ENCODE measurements at regions not wholly inside any gene's neighbourhood (a gene's known extent, or its start where the extent isn't known, plus 50 kb on each side); places are given as distances from the start of the nearest gene placed in this dataset.
A peak's percentile ranks its signal among the peaks of the same experiment; 100 is the strongest.

DNA sequence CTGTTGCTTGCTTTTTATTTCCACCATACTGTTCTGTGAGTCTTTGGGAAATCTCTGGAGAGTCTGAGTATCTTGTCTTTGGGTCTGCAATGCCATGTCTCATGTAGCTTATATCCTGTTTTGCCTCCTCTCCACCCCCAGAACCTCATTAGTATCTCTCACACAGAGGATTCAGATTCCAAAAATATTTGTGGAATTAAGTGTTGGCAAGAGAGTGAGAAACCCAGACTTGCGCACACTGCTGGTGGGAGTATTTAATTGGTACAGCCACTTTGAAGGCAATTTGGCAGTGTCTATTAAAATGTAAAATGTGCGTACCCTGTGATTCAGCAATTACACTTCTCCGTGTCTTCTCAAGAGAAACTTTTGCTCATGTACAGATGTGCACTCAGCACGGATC is 68.6 kb downstream of the ZNF621 start:
- no peak for DNase-seq

DNA sequence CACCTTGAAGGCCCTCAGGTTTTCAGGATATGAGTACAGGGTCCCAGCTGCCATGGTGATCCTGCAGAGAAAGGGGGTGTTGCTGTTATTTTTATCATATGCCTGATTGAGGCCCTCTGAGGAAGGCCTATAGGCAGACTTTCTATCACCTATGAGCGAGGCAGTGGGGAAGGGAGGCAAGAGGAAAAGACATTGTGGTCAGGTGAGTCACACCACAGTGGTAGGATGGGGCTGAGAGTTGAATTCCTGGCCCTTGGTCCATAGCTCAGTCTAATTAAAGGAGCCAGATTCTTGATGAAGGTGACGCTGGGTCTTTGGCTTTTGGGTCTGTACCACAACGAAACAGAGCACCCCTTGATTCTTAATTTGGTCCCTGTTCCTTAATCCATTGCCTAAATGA is 72.7 kb downstream of the ZNF621 start:
- DNase-seq: no peak

DNA sequence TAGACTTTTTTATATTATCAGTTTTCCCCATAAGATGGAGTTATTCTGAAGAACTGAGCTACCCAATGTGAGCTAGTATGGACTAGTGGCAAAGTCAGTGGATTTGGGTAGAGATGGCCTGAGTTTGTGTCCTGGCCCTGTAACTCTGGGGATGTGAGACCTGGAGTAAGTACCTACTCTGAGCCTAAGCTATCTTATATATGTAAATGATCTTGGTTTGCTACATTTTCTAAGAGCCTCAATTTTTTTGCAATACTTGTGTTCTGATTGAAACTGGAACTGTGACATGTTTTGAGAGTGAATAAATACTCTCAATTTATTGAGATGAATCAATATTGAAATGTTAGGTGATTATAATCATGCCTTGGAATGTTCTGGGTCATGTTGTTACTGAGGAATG is 73.6 kb downstream of the ZNF621 start:
- no peak for DNase-seq

DNA sequence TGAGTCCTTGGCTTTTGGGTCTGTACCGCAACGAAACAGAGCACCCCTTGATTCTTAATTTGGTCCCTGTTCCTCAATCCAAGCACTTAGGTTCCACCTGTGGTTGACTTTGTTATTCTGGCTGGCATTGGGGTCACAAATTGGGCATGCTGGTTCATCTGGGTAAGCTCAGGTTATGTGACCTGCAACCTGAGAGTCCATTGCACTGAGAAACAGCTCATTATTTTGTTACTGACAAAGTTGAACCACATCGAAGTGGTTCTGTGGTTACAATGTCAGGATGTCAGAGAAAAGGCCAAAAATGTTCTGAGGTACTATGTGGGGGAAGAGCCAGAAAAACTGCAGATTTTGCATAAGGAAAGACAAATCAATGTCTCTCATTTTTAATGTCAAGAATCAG is 74.2 kb downstream of the ZNF621 start:
- DNase-seq: no peak

DNA sequence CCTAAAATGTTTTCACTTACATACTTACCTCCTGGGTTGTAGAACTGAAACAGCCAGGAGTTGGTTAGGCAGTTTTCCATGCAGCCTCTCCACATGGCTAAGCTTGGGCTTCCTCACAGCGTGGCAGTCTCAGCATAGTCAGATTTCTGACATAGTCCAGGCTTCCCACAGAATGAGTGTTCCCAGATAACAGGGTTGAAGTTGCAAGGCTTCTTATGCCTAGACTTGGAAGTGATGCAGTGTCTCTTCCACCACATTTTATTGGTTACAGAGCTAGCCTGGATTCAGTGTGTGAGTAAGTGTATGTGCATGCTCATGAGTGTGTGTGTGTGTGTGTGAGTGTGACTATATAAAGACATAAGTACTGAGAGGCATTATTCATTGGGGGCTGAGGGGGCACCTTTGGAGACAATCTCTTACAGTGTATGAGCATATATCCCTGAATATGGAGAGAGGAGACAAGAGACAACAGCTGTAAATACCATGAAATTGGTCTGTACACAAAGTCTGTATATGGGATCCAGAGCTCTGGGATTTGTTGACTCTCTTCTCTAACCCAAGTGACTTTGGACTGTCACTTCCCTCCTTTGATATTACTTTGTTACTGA is 78.1 kb downstream of the ZNF621 start:
- no peak for DNase-seq

DNA sequence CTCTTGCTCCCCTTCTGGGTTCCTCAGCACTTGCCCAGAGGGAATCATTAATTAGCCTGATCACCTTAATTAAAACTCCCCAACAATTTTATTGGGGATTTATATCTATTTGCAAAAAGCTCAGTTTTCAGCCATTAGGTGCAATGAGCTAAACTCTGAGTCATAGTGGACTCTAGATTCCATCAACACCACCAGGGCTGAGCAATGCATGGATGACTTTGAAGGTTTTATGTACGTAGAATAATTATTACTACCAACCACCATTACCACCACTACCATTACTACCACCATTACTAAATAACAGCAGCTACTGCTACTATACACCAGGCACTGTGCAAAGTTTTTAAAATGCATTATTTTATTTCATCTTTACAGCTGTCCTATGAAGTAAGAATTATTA is 81.2 kb downstream of the ZNF621 start:
- no peak for DNase-seq

DNA sequence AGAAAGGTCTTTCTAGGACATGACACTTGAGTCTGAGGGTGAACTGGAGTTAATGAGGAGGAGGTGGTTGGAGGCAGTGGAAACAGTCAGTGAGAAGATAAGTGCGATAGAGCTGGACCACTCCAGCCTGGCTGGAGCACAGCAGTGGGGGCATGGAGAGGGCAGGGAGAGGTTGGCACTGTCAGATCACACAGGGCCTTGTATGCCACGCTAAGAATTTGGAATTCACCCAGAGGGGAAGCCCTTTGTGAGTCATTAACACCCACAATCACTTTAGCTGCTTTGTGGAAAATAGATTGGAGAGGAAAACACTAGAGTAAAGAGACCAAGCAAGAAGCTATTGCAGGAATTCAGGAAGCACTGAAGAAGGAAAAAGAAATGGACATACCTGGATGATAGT is 83.3 kb downstream of the ZNF621 start:
- peak; percentile 26 for DNase-seq

DNA sequence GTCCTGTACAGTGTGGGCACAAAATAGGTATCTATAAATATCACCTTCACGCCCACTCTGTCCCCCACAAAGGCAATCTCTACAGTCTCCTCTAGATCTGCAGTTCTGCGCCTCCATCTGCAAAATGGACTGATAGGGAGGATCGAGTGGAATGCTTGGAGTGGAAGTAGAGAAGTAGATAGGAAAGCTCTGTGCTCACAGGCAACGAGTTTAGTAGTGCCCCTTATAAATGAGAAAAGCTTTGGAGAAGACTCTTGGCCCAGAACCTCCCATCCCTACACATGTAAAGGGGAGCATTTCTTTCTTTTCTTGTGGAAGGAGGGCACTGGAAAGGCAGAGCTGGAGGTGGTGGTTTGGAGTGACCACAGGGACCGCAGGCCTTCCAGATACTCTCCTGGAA is 88.5 kb downstream of the ZNF621 start:
- DNase-seq: no peak

DNA sequence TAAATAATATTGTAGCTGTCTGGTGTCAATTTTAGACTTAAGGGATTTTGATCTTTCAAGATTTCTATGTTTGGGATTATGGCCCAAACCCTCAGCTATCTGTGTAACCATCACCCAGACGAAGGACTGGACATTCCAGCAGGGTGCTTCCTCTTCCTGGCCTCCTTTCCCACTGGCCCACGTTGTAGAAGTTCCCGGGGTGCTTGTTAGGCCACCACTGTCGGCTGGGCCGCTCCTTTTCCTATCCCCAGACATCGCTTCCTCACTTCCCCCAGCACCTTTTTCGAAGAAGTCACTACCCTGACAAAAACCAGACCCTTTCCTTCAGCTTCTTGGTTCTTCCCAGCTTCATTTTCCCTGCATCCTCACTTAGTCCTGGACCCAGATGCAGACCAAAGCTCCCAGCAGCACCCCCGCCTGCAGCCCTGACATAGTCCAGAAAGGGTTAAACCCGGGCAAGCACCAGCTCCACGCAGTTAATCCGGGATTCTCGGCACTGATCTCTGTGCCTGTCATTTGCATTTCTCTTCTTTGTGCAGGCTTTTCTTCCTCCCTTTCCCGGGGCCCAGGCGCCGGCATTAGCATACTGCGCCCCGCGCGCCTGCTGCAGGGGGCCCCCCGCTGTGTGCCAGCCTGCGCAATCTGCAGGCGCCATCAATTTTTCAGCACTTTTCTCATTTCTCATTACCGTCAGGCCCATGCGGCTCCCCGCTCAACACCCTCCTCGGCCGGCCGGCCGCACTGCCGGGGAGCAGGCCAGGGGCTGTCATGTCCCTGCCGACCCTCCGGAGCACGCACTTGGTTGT is 90.6 kb downstream of the ZNF621 start:
- no peak for DNase-seq

DNA sequence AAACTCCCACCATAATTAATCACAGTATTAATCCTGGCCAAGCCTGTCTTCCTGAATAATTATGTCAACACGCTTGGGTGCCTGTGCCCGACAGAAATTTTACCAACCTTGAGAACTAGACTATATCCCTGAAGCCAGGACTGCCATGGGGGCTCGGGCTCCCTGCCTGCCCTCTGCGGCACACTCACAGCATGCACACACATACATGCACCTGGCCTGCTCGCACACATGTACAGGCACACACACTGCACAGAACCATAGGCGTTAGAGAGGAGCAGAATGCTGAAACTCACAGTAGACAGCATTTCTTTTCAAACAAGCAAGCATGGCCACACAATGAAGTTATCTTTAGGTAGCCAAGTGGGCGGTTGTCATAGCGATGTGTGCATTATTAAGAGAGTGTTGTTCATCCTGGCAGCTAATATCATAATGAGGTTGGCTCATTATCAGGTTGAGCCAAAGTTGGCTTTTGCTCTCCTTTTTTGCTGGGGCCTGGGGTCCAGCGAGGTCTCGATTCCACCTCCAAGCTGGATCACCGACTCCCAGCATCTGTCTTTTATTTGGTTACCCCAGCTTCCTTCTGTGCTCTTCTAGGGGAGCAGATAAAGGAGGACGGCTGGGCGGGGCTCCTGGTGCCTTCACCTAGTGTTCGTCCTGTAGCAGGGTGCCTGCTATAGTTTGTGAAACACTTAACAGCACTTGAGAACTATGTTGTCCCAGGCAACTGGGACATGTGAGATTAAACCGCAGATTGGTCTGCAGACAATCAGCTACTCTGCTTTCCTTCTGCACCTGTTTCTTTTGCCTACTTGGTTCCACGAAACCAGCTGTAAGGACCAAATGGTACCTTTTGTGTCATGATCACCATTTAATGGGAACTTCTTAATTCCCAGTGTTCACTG is 91.4 kb downstream of the ZNF621 start:
- DNase-seq: no peak

DNA sequence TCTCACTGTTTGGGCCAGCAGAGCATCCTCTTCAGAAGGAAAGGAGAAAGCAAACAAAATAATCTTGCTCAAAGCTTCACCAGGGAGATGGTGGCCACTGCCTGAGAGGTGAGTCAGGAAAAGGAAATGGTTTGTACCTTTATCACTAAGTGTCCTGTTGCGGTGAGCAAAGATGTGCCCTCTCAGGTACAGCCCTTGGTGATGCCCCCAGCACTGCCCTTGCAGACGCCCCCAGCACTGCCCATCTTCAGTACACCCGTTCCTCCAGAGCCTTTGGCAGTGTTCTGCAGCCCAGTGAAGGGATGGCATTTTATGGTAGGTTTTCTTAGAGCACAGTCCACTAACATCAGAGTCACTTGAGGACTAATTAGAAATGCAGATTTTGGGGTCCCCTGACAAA is 92.3 kb downstream of the ZNF621 start:
- DNase-seq: no peak

DNA sequence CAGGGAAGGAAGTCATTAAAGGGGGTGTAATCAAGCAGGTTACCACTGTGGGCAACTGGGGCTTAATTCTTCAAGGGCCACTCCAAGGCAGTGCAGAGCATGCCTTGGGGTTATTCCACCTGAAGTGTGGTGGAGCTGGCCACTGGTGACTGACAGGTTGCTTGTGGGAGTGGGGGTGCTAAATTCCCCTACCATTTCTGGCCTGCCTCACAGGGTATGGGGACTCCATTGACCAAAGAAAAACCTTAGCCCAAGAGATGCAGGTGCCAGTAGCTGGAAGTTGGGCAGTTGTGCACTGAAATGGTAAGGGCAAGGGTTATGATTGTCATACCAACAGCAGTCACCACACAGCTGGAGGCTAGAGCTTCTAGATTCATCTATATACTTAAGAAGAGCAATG is 93.4 kb downstream of the ZNF621 start:
- DNase-seq: no peak

DNA sequence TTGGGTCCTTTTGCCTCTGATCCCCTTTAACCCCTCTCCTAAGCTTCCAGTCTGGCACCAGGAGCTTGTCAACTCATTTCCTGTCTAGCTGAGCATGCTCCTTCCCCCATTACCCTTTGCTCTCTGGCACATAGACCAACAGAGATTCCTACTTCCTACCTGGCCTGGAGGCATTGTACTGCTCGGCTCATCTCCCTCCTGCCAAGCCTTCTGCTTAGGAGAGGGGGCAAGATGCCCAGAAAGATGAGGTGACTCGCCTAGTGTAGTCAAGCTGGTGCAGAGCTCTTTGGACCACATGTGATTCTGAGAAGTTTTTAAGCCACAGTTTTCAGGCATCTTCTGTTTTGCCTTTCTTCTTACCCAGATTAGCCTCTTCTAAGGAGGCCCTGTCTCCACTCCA is 95.4 kb downstream of the ZNF621 start:
- no peak for DNase-seq

DNA sequence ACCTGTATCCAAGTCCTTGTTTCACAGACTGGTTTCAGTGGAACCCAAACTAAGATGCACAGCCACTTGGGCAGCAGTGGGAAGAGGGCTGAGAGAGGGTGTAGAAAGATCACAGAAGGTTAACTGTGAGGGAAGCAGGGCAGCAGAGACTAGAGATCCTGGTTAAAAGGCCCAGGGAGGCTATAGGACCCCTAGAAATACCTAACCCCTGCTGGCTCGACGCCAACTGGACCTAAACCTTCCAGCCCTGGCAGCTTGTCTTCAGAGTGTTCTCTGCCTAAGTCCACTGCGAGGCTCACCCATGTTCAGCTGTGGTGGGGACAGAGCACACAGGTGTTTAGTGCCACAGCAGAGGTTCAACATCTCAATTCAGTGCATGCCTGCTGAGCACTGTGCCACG is 96.5 kb downstream of the ZNF621 start:
- no peak for DNase-seq

DNA sequence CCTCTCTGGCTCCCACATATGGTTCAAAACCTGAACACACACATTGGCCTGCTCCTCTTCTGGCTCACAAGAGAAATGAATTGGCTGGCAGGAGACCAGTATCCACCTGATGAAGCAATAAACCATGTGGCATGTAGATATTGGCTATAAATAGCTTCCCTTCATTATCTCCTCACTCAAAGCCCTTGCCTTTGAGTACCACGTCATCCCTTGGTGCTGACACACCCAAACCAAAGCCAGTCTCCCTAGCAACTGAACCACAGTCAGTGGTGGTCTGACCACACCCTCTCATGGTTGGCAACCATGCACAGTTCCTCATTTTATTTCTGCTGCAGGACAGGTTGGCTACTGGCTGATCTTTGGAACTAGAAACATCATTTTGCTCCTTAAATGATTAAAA is 98.8 kb downstream of the ZNF621 start:
- peak; percentile 68 for DNase-seq

DNA sequence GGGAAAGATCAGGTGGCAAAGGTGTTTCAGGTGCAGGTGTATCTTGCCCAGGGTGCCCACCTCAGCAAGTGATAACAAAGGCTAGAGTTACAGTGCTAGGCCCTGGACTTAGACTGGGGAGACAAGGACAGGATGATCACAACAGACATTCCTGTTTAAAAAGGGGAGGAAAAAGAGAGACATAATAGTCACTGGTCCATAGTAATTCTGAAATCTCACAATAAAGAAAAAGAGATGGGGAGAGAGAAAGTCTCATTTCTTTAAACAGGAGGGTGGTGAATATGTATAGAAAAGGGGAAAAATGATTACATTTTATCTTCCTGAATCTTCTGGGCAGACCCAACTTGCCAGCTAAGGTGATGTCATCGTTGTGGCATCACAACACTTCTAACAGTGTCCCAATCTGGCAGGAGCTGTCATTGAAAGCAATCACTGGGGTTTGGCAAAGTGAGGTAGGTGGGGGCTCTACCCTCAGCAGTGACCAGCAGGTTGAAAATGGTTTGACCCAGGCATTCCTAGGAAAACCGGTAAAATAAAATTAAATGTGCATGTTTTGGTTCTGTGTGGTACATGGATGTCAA is 99.5 kb downstream of the ZNF621 start:
- DNase-seq: peak; percentile 4

DNA sequence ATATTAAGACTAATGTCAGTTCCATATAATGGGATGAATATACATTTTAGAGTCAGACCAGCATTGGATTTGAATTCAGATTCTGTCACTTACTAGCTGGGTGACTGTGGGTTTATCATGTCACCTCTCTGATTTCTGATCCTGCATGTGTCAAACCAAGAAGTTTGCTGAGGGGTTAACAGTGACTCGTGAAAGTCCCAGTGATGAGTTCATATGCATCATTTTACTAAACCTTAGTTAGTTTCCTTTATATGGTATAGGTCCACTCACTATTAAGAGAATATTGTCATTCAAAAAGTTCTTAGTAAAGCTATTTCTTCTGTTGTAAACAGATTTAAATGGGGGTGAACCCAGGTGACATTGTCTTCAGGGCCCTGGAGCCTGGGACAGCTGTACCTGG is 102.3 kb downstream of the ZNF621 start:
- no peak for DNase-seq

DNA sequence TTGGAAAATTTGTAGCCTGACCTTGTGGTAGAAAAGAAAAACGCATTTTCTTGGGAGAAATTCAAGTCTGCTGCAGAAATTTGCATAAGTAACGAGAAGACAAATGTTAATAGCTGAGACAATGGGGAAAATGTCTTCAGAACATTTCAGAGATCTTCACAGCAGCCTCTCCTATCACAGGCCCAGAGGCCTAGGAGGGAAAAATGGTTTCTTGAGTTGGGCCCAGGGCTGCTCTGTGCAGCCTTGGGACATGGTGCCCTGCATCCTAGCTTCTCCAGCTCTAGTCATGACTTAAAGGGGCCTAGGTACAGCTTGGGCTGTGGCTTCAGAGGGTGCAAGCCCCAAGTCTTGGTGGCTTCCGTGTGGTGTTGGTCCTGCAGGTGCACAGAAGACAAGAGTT is 104.2 kb downstream of the ZNF621 start:
- no peak for DNase-seq

DNA sequence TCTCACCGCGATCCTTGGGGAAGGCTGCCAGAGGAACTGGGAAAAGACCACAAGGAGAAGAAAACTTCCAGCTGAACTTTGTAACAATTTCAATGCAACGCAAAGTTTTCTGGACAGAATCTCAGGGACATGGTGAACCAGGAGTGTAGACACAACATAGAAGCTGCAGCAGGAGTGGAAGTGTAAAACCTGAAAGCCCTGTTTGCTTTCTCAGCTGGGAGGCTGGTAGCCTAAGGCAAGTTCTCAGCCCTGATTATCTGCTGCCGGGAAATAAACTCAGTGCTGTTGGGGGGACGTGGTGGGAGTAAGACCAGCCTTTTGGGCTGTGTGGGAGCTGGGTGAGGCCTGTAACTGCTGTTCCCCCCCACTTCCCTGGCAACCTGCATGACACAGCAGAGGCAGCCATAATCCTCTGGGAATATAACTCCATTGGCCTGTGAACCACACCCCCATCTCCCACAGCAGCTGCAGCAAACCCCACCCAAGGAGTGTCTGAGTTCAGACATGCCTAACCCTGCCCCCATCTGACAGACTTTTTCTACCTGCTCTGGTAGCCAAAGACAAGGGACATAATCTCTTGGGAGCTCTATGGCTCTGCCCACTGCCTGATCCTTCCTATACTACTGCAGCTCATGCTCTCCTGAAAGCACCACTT is 106.7 kb downstream of the ZNF621 start:
- no peak for DNase-seq

DNA sequence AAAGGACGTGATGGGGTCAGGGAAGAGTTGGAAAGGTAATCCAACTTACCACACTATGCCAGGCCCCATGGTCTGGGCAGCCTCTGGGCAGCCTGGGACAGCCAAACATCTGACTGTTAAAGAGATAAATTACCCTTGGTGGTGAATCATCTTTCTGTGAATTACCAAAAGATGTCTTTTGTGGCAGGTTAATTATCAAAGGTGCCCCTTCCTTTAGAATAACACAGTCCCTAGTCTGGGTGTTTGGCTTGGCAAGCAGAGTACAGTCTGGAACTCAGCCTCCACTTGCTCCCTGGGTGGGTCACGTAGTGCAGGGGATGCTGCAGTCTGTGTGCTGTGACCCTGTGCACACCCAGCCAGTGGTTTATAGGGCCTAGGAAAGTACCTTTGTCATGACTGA is 113.1 kb downstream of the ZNF621 start:
- no peak for DNase-seq

DNA sequence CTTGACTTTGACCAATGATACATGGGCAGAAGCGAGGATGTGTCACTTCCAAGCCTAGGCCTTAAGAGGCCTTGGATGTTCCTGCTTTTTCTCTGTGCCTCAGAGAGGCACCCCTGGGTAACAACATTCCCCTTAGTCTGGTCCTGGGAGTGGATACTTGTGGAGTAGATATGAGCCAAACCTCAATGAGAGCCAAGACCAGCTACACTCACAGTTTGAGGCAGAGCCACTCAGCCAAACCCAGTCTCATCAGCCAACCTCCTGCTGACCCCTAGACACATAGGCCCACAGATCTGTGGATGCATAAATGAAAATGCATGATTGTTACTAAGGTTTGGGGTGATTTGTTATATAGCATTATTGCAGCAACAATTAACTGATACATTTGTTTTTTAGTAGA is 114.2 kb downstream of the ZNF621 start:
- no peak for DNase-seq

DNA sequence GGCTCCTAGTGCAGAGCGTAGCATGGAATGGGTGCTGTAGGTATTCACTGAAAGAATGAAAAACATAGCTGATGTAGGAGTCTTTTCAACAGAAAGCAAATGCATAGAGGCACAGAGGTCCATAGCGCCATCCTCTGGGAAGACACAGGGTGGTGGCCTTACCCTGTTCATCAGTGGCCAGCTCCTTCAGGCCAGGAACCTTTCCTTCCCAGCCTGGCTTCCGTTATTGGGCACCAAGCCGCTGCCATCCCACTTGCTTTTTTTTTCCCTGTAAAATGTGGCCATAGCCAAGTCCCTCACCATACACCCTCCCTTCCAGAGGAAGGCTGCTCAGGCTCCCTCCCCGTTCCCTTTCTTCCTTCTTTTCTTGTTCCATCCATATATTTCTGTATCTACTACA is 118.1 kb downstream of the ZNF621 start:
- no peak for DNase-seq

DNA sequence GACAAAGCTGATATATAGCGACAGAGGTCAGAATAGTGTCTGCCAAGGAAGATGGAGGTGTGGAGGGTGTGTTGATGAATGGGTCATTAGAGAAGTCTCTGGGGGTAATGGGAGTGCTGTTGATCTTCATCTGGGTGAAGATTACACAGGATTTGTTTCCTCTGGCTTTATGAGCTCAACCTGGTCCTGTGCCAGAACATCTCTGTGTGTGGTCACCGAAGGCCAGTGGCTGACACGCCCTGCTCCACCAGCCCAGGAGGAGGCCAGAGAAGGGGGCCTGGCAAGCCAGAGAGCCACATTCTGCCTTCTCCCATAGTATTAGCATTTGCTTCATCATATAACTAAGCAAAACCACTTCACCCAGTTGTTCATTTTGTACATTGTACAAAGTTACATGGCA is 121.1 kb downstream of the ZNF621 start:
- no peak for DNase-seq
